H4 (cell line): ENCODE measurements at regions not wholly inside any gene's neighbourhood (a gene's known extent, or its start where the extent isn't known, plus 50 kb on each side); places are given as distances from the start of the nearest gene placed in this dataset.
"Not testable (repeated sequence)": the region's sequence is repeated elsewhere in the genome, so short reads cannot be mapped to it uniquely, and the experiment has no call there.

Experiments
- DNase-seq: peaks from one replicate; pipeline ENCODE4 v3.0.0-alpha.2; 2015; ENCODE audit warnings: low spot score

DNA sequence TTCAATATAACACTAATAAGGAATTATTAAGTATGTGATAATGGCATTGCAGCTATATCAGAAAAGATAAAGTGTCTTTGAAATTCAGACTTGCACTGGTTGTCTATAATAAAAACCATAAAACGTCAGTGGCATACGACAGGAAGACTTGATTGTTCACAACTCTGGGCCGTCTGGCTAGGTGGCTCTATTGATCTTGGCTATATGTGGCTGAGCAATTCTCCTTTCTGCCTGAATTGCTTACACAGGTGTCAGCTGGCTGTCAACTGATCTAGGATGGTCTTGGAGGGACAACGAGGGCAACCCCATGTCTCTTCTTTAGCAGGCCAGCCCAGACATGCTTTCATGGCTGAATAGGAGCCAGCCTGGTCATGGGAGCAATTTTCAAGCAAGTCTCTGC lies 359.1 kb downstream of the QKI start:
- no peak for DNase-seq

DNA sequence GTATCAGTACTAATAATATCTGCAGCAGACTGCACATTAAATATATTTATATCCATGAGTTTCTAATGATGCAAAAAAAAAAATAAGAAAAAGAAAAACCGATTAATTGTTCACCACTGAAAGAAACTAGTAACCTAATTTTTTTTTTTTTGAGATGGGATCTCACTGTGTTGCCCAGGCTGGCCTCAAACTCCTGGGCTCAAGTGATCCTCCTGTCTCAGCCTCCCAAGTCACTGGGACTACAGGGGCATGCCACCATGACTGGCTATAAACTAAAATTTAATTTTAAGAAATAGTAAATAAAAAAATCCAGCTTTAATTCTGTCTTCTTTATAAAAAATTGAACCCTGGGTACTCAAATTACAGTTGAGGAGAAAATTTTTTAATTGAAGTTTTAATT lies 358.2 kb downstream of the QKI start:
- no peak for DNase-seq

DNA sequence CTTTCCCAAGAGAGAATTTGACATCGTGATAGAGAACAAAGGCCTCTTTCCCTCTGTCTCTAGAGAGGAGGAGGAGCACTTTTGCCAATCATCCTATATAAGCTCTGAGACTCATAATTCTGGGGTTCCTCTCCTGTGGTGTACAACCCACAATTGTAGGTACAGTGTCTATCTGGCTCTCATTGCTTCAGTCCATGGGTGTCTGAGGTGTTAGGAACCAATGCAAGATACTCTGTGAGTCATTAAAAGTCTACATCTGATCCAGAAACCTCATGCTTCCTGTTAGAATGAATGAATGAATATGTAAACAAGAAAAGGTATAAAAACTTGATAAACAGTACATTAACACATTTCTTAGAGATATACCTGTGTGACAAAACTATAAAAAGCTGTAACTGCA lies 356.7 kb downstream of the QKI start:
- no peak for DNase-seq

DNA sequence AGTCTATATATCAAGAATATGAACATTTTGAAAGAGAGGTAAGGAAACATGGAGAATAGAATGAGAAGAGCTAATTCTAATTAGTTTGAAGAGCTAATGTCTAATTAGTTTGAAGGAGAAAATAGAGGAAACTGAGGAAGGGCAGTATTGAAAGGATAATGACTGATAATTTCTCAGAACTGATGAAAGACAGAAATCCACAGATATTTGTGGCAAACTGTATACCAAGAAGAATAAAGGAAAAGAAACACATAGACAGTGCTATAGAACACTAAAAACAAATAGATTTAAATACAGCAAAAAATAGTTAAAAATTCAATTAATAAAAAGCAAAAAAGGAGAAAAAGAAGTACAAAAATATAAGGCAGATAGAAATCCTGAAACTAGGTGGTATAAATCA lies 354.4 kb downstream of the QKI start:
- DNase-seq, result no peak

DNA sequence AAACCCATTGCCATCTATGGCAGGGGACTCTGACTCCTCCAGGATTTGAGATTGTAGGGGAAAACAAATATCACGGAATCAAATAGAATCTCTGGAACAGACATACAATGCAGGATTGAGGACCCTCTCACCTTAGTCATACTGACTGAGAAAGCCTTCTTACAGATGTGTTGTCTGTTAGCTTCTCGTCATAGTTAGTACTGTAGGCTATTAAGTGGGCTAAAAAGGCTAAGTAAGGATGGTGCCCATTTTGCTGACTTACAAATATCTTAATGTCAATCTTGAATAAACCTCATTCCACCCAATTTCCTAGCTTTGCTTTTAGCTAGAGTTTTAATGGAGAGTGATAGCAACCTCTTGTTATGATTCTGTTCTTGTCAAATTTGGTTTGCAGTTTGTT lies 352.4 kb downstream of the QKI start:
- DNase-seq, result no peak

DNA sequence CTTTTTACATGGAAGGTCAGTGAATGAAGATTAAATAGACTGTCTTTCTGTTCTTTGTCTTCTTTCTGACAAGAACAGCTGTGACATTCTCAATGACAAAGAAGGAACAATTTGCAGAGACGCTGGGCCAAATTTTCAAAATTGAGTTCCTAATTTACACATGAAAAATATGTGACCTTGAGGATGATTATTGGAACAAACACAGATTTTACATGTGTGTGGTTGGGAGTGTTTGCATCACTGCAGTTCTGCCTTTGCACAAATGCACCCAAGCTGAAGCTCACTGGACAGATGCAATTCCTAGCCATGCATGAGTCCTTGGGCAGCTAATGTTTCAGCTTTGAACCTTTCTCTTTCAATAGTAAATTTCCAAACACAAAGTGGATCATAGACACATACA lies 350.8 kb downstream of the QKI start:
- DNase-seq, result no peak

DNA sequence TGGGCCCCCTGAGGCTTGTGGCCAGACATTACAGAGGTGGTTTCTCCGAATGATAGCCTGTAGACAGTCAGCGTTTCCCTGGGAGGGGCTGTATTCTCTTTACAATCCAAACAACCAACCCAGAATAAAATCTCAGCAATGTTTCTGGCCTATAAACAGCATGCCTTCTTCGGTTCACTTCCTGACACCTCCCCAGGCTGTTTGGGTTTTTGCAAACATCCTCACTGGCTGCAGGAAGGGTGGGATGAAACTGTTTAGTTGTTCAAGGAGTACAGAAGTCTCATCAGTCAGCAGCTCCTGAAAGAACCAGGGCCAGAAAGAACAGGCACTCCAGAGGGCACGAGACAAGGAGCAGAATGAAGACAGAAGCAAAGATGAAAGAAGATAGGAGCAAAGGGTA lies 350.0 kb downstream of the QKI start:
- no peak for DNase-seq

DNA sequence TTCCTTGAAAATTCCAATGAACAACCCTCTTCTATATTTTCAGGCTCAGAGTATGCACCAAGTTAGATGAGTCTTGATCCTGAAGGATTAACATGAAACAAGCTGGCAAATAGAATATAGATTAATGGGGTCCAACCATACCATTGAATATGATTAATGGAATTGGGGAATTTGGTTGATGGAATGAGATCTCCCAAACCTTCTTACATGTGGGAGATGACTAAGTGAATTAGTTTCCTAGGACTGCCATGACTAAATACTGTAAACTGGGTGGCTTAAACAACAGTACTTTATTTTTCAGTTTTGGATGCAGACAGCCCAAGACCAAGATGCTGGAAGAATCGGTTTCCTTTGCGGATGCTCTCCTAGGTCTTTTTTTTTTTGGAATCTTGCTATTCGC lies 347.0 kb downstream of the QKI start:
- DNase-seq, result no peak

DNA sequence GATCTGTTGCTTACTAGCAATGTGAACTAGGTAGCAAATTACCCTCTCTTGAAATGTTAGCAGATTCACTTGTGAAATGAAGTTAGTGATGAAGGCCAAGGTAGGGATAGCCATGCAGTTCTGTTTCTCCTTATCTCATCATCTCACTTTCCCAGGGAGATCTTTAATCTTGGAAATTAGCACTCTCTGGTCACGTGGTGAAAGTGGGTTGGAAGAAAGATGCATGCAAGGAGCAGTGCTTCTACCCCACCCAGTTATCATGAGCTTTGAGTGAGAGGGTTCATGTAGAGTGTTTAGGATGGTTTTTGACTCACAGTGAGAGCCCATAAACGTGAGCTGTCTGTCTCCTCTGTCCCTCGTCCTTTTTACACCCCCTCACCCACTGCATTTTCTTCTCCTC lies 346.3 kb downstream of the QKI start:
- DNase-seq, result no peak

DNA sequence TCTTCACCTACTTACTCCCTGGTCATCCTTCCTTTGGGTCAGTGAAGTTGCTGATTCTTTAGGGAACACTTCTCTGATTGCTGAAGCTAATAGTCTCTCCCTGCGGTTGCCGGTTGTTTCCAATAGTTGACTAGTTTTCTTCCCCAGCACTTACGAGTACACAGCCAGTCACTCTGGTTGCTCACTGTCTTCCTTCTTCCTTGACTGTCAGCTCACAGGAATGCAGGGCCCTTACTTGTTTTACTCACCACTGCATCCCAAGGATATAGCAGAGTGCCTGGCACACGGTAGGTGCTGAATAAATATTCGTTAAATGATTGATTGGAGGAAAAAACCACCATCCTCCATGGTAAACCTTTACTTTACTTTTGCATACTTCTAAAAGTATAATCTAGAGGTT lies 345.0 kb downstream of the QKI start:
- DNase-seq, result no peak

DNA sequence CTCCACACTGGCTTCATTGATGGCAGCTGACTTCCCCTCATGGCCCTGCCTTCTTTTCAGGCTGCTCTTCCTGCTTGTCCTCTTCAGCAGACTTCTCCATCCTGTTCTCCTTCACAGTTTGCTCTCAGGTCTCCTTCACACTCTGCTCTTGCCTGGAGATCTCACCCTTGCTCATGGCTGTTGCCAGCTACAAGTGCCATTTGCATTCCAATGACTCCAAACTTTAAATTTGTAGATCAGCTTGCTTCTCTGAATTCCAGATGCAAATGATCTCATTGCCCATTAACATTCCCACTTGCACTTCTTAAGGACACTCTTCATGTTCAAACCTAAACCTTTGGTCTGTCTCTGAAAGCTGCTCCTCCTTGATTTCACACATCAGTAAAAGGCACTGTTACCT lies 343.0 kb downstream of the QKI start:
- no peak for DNase-seq

DNA sequence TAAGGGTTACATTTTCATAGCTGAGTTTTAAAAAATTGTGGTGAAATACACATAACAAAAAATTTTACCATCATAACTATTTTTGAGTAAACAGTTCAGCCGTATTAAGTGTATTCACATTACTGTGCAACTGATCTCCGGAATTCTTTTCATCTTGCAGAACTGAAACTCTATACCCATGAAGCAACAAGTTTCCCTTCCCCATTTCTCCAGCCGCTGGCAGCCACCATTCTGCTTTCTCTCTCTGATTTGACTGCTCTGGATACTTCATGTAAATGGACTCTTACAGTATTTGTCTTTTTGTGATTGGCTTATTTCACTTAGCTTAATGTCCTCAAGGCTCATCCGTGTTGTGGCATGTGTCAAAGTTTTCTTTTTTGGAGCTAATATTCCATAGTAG lies 341.6 kb downstream of the QKI start:
- no peak for DNase-seq

DNA sequence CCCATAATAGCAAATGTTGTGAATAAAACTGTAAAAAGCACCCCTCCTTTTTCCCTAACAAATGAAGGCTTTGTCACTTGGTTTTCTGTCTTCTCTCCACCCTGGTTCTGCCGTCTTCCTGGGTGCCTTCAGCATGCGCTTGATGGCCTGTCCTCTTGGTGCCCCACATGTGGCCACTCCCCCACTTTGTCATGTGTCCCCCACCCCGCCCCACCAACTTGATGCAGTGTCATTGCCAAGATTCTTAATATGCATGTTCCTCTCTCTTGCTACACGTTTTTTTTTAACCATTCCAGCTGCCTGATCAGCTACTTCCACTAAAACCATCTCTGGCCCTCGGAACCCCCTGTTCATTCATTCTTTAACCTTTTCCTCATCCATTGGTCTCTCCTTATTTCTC lies 340.3 kb downstream of the QKI start:
- DNase-seq, result no peak

DNA sequence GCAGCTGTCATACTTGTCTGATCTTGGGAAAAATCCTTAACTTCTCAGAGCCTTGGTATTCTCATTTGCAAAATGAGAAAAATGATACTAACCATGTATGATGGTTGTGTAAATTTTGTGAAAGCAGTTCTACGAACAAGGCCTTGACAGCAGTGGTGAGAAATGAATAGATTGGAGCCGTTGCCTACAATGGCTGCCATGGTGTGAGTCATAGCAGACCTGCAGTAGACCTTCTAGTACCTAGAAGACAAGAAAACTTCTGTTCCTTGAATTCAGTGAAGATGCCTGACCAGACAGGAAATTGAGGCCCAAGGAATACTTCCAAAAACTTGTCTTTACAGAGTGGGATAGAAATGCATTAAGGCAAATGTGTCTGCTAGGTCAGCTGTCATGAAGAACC lies 338.9 kb downstream of the QKI start:
- no peak for DNase-seq

DNA sequence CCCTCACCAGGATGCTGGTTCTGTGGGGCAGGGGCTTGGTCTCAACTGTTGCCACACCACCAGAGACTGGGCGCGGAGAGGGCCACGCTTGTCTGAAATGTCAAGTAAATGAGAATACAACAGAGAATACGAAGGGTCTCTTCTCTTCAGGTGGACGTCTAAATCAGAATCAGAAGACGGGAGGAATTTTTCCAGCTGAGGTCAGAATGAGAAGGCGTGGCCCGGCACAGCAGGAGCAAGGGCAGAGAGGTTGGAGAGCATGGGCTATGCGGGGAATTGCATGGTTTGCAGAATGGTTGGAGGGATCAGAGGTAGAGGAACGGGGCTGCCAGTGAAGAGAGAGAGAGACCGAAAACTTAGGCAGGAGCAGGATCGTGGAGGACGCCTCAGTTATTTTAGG lies 337.9 kb downstream of the QKI start:
- no peak for DNase-seq

DNA sequence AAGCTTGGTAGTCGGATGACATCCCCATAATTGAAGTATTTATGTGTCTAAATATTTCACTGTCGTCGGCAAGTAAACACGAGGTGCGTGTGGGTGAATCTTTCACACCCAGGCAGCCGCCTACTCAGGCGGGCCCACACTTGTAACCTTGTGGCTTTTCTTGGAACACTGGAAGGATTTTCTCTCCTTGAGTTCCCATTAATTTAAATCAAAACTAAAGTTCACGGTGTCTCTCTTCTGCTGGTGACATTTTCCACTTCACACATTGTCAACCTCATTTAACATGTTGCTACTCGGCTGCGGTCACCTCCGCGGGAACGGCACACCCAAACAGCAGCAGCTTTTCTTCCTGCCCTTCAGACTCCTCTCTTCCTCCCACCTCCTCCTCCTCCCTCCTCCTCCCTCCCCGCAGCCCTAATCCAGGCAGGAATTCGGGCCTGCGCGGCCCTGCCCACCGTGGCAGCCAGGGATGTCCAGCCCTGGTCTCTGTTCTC lies 336.6 kb downstream of the QKI start:
- DNase-seq, result no peak

DNA sequence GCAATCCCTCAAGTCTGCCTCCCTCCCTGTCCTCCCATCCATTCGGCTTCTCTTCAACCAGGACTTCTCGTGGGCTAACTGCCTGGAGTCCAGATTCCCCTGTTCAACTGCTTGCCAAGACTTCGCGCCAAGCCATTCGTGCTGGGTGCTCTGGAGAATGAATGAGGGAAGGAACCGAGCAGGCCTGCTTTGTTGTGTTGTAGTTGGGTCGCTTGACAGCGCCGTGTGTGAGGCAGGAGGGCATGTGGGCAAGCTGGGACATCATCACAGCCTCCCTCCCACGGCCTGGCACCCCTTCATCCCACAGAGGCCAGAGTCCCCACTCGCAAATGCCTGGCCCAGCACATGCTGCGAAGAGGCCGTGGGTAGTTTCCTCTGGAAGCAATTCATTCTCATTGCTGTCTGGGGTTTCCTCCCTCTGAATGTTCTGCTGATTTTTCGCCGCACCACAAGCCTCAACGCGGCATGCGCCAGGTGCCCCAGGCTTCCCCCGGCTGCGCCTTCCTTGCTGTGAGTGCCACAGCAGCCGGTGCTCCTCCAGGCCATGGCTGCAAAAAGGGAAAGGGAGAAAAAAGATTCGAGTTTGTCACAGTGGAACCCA lies 336.0 kb downstream of the QKI start:
- DNase-seq, result no peak

DNA sequence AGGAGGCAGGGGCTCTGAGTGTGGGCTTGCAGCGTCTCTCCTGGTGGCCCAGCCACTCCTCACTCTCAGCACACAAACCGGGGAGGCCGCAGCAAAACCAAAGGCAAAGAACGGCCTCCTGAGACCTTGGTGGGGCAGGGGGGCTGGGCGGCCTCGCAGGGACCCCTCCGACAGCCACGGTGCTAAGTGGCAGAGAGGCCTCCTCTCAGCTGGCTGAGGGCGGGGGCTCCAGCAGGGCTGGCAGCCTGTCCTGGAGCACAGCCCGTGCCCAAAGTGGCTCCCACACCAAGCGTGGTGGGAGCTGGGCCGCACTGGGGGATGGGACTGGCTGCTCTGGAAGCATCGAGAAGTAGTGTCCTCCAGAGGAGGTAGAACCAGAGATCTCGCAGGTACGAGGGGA lies 334.4 kb downstream of the QKI start:
- no peak for DNase-seq

DNA sequence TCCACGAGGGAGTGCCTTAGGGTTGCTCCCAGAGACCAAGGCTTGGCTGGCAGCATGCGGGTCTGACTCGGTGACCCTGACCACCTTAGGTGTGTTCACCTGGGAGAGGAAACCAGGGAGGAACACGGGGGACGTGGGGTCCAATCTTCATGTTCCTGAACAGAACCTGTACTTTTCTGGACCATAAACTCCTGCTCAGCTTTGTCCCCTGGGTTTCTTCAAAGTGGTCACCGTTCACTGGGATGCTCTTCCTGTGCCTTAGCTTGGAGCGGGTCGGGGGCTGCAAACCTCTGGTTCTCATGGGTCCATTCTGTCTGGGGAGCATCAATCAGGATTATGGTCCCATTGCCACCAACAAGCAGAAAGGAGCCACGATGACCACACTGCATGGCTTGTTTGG lies 333.5 kb downstream of the QKI start:
- no peak for DNase-seq

DNA sequence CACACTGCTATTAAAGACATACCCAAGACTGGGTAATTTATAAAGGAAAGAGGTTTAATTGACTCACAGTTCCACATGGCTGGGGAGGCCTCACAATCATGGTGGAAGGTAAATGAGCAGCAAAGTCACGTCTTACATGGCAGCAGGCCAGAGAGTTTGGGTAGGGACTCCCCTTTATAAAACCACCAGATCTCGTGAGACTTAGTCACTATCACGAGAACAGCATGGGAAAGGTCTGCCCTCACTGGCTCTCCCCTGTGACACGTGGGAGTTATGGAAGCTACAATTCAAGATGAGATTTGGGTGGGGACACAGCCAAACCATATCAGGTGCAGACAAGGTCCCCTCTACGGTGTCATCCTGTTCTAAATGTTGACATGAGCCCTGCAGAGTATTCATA lies 332.5 kb downstream of the QKI start:
- not testable (repeated sequence) for DNase-seq

DNA sequence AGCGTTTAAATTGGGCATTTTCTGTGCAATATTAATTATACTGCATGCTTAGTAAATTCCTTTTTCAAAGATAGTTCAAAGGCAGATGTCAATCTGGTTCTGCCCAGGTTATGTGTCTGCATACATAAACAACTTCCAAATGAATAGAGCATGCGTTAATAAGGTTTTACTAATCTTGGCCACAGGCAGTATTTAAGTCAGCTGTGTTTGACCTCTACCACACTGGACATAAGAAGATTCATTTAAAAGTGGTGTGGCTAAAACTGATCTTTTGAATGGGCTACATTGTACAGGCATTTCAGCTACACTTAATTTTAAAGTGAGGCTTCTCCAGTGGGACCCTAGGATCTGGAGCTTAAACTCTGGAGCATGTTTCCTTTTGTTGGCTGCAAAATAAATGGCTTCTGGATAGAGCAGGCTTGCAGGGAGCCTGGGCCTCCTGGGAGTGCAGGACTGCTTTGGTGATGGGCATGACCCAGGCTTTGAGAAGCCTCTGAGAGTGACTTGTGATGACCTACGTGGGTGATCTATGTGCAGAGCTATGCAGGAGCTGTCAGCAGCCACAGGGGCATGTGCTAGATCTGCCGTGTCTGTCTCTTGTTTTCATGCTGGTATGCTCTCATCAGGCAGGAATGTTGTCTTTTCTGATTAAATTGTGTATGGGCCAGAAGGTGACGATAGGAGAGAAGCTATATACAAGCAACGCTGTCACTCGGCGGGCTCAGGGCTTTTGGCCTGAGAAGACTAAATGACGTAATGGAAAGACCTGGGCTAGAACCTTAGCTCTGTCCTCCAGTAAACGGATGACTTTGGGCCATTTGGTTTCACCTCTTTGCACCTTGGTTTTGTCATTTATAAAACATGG lies 331.2 kb downstream of the QKI start:
- DNase-seq, result peak; percentile 80

DNA sequence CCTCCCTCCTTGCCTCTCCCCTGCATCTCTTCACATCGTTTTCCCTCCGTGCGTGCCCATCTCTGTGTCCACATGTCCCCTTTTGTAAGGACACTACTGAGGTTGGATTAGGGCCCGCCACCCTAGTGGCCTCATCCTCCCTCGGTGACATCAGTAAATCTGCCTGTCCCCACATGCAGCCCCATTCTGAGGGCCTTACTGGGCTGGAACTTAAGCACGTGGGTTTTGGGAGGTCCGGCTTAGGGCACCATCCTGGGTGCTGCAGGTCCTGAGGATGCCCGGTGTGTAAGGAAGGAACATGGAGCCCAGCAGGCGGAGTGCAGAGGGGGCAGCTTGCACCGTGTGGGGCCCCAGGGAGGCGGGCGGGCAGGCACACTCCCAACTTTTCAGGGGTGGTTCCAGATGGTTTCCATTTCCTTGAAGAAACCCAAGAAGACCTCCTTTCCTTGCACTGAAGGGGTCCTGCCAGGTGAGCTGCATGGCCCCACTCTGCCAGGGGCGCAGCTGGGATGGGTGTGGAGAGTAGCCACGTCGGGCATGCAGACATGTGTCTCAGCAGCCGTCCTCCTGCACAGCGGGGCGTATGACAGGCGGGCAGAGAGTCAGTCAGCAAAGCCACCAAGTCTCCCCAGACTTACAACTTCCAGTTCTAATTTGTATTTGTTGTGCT lies 329.9 kb downstream of the QKI start:
- DNase-seq, result no peak

DNA sequence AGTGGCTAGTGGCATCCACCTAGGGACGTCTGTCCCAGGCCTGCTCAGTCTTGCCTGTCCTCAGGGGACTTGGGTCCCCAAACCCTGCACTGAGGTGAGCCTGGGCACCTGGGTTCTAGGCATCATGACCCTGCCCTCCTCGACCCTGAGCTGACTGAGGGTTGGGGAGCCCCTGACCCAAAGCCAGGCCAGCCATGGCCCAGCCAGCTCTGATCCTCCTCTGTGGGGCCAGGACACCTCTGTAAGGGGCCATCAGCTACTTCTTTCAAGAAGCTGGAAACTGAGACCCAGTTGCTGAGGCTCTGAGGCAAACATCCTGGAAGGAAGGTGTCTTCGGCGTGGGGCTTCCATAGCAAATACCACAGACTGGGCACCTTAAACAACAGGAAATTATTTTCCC lies 329.3 kb downstream of the QKI start:
- DNase-seq, result no peak
